SK-N-SH (cell line): ENCODE measurements at regions not wholly inside any gene's neighbourhood (a gene's known extent, or its start where the extent isn't known, plus 50 kb on each side); places are given as distances from the start of the nearest gene placed in this dataset.
A peak's percentile ranks its signal among the peaks of the same experiment; 100 is the strongest.

Experiments used
- CHD2 ChIP-seq: fragments of 150-350 bp; IDR thresholded peaks from 2 replicates; pipeline ENCODE4 v1.6.1; 2018; ENCODE audit warnings: low read length; ENCODE audit not compliant: partially characterized antibody
- CTCF ChIP-seq: fragments of 200-600 bp; sonication (generic); IDR thresholded peaks from 2 replicates; pipeline ENCODE4 v1.6.1; 2017; ENCODE audit warnings: antibody characterized with exemption, mild to moderate bottlenecking, moderate library complexity
- ELF1 ChIP-seq: IDR thresholded peaks from 2 replicates; pipeline ENCODE4 v1.4.0; 2012
- EZH2phosphoT487 ChIP-seq: fragments of 200-600 bp; sonication (generic); IDR thresholded peaks from 2 replicates; pipeline ENCODE4 v1.6.1; 2017; ENCODE audit warnings: low read depth, mixed run types, mild to moderate bottlenecking, antibody characterized with exemption, moderate library complexity, borderline replicate concordance
- FOXJ3 ChIP-seq: sonication (generic); formaldehyde crosslinking; IDR thresholded peaks from 2 replicates; pipeline ENCODE4 v1.5.1; 2020; ENCODE audit warnings: mild to moderate bottlenecking, missing genetic modification reagents
- GABPA ChIP-seq: IDR thresholded peaks from 2 replicates; pipeline ENCODE4 v1.4.0; 2012; ENCODE audit warnings: low read depth, mild to moderate bottlenecking
- IRF3 ChIP-seq: fragments of 150-350 bp; IDR thresholded peaks from 2 replicates; pipeline ENCODE4 v1.6.1; 2016; ENCODE audit warnings: mild to moderate bottlenecking, low read depth, low read length
- JUND ChIP-seq: IDR thresholded peaks from 2 replicates; pipeline ENCODE4 v1.4.0; 2012
- MAX ChIP-seq: IDR thresholded peaks from 2 replicates; pipeline ENCODE4 v1.4.0; 2012; ENCODE audit warnings: low read depth
- MEF2A ChIP-seq: IDR thresholded peaks from 2 replicates; pipeline ENCODE4 v1.4.0; 2012; ENCODE audit warnings: low read depth, borderline replicate concordance
- NRF1 ChIP-seq: IDR thresholded peaks from 2 replicates; pipeline ENCODE4 v1.6.1; 2012; ENCODE audit warnings: low read depth, mild to moderate bottlenecking, low read length
- POLR2AphosphoS5 ChIP-seq: IDR thresholded peaks from 2 replicates; pipeline ENCODE4 v1.6.1; 2012; ENCODE audit warnings: low read depth, low read length
- RAD21 ChIP-seq: IDR thresholded peaks from 2 replicates; pipeline ENCODE4 v1.6.1; 2012; ENCODE audit warnings: mild to moderate bottlenecking, low read length
- RCOR1 ChIP-seq: fragments of 150-350 bp; IDR thresholded peaks from 2 replicates; pipeline ENCODE4 v1.6.1; 2017; ENCODE audit warnings: antibody characterized with exemption, low read length
- RFX5 ChIP-seq: IDR thresholded peaks from 2 replicates; pipeline ENCODE4 v1.6.1; 2012; ENCODE audit warnings: mild to moderate bottlenecking, improper control_type of control experiment, low read length
- RXRA ChIP-seq: IDR thresholded peaks from 2 replicates; pipeline ENCODE4 v1.4.0; 2012; ENCODE audit warnings: low read depth, mild to moderate bottlenecking, borderline replicate concordance
- SIN3A ChIP-seq: IDR thresholded peaks from 2 replicates; pipeline ENCODE4 v1.6.1; 2012; ENCODE audit warnings: low read depth, mild to moderate bottlenecking, low read length, moderate library complexity, borderline replicate concordance
- SMC3 ChIP-seq: IDR thresholded peaks from 2 replicates; pipeline ENCODE4 v1.6.1; 2012; ENCODE audit warnings: low read depth, low read length, improper control_type of control experiment
- TEAD4 ChIP-seq: IDR thresholded peaks from 2 replicates; pipeline ENCODE4 v1.4.0; 2012; ENCODE audit warnings: mild to moderate bottlenecking, borderline replicate concordance; ENCODE audit not compliant: insufficient read depth
- TF ChIP-seq, protein P1 (sequence below): IDR thresholded peaks from 2 replicates; pipeline ENCODE4; 2012
- TF ChIP-seq, protein P2 (sequence below): IDR thresholded peaks from 2 replicates; pipeline ENCODE4 v1.6.1; 2012; ENCODE audit warnings: mild to moderate bottlenecking, low read depth, low read length, moderate library complexity

DNA sequence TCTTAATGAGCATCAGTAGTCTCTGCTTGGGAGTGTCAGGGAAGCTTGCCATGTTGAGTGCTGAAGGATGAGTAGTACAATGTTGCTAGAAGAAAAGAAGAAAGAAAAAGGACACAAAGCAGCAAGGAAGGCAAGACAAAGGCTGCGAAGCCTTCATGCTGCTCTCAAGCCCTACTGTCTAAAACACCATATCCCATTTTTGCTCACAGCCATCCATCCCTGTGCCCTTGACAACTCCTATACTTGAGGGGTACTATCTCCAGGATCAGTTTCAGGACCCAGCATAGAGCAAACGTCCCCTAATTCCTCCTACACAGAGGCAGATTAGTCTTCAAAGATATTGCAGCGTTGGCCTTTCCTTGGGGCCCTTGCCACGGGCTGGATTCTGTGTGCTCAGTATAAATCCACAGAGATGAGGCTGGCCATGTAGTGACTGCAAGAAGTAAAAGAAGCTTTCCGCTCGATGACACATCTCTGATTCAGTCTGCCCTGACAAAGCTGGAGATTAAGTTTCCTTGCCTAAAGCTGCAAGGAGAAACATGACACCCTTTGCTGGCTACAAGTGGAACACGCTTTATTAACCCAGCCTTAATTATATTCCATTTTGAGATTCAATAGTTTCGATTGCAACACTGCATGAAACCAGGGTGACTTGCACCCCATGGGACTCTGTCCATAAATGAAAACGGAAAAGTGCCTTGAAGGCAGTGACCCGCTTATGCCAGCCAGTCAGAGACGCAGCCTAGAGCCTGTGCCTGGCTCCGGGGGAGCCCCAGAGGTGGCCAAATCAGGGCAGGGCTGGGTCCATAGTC is 304.6 kb downstream of the ACTL7B start (continued):
- TF ChIP-seq CTCF (no peak), NRF1 (no peak), EZH2phosphoT487 (no peak), CHD2 (no peak), SIN3A (no peak), TEAD4 (0 out of 2 replicates have a peak, but pooled peaks have one; percentile 48), RFX5 (no peak), GABPA (no peak), IRF3 (no peak), MEF2A (no peak; the same call in 1 of the 2 replicates), JUND (peak; percentile 82), SMC3 (no peak), POLR2AphosphoS5 (peak; percentile 26; the same call in 1 of the 2 replicates), FOXJ3 (CRISPR knock-in tag) (no peak), RCOR1 (no peak), RAD21 (no peak), ELF1 (no peak), MAX (peak; percentile 47; the same call in 1 of the 2 replicates), RXRA (no peak)
- TF ChIP-seq, protein P1, sequence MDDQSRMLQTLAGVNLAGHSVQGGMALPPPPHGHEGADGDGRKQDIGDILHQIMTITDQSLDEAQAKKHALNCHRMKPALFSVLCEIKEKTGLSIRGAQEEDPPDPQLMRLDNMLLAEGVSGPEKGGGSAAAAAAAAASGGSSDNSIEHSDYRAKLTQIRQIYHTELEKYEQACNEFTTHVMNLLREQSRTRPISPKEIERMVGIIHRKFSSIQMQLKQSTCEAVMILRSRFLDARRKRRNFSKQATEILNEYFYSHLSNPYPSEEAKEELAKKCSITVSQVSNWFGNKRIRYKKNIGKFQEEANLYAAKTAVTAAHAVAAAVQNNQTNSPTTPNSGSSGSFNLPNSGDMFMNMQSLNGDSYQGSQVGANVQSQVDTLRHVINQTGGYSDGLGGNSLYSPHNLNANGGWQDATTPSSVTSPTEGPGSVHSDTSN = peak; percentile 80
- TF ChIP-seq, protein P2, sequence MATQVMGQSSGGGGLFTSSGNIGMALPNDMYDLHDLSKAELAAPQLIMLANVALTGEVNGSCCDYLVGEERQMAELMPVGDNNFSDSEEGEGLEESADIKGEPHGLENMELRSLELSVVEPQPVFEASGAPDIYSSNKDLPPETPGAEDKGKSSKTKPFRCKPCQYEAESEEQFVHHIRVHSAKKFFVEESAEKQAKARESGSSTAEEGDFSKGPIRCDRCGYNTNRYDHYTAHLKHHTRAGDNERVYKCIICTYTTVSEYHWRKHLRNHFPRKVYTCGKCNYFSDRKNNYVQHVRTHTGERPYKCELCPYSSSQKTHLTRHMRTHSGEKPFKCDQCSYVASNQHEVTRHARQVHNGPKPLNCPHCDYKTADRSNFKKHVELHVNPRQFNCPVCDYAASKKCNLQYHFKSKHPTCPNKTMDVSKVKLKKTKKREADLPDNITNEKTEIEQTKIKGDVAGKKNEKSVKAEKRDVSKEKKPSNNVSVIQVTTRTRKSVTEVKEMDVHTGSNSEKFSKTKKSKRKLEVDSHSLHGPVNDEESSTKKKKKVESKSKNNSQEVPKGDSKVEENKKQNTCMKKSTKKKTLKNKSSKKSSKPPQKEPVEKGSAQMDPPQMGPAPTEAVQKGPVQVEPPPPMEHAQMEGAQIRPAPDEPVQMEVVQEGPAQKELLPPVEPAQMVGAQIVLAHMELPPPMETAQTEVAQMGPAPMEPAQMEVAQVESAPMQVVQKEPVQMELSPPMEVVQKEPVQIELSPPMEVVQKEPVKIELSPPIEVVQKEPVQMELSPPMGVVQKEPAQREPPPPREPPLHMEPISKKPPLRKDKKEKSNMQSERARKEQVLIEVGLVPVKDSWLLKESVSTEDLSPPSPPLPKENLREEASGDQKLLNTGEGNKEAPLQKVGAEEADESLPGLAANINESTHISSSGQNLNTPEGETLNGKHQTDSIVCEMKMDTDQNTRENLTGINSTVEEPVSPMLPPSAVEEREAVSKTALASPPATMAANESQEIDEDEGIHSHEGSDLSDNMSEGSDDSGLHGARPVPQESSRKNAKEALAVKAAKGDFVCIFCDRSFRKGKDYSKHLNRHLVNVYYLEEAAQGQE = no peak
